Erythroblast (primary cell): ENCODE measurements at regions not wholly inside any gene's neighbourhood (a gene's known extent, or its start where the extent isn't known, plus 50 kb on each side); places are given as distances from the start of the nearest gene placed in this dataset.

Experiments used
- DNase-seq, 2 experiments: peaks; one replicate each; lab custom pipeline; 2025; lab: John Stamatoyannopoulos, UW
- GATA1 ChIP-seq: IDR thresholded peaks from 2 replicates; pipeline ENCODE4 v1.6.1; 2011; ENCODE audit warnings: low read depth, mild to moderate bottlenecking, control low read depth, low read length, moderate library complexity
- POLR2A ChIP-seq: IDR thresholded peaks from 2 replicates; pipeline ENCODE4 v1.6.1; 2011; ENCODE audit warnings: mild to moderate bottlenecking, low read length

- no peak for DNase-seq
- TF ChIP-seq GATA1 (no peak), POLR2A (no peak)
These were observed 71.0 kb upstream of the KCTD1 start for GRCh38 chr18:26619350-26619749.

- no peak for TF ChIP-seq GATA1
- TF ChIP-seq POLR2A = no peak
- DNase-seq = no peak
These were observed 69.8 kb upstream of the KCTD1 start for GRCh38 chr18:26618135-26618534.

- no peak for TF ChIP-seq GATA1
- no peak for TF ChIP-seq POLR2A
- DNase-seq = no peak
These were observed 68.8 kb upstream of the KCTD1 start for GRCh38 chr18:26617151-26617554.

- no peak for DNase-seq
- TF ChIP-seq POLR2A (no peak), GATA1 (no peak)
These were observed 66.0 kb upstream of the KCTD1 start for GRCh38 chr18:26614374-26614773.
